Progenitor cell of endocrine pancreas (in vitro differentiated cells): ENCODE measurements at regions not wholly inside any gene's neighbourhood (a gene's known extent, or its start where the extent isn't known, plus 50 kb on each side); places are given as distances from the start of the nearest gene placed in this dataset.
"Not testable (repeated sequence)": the region's sequence is repeated elsewhere in the genome, so short reads cannot be mapped to it uniquely, and the experiment has no call there.

Source experiments
- DNase-seq: peaks from one replicate; pipeline ENCODE4 v3.0.0; 2021; ENCODE audit warnings: low spot score; ENCODE audit not compliant: unreplicated experiment
- H3K27ac Mint-ChIP-seq: 2 replicates; pipeline ENCODE4 v1.8.0; 2021; ENCODE audit warnings: mild to moderate bottlenecking, moderate library complexity, mixed read lengths
- H3K27me3 Mint-ChIP-seq: 2 replicates; pipeline ENCODE4 v1.8.0; 2021; ENCODE audit warnings: mixed read lengths
- H3K36me3 Mint-ChIP-seq: 2 replicates; pipeline ENCODE4 v1.8.0; 2022; ENCODE audit warnings: mixed read lengths; ENCODE audit not compliant: insufficient read depth
- H3K4me1 Mint-ChIP-seq: 2 replicates; pipeline ENCODE4 v1.8.0; 2021; ENCODE audit warnings: low read depth, mixed read lengths
- H3K4me3 Mint-ChIP-seq: 2 replicates; pipeline ENCODE4 v1.8.0; 2021; ENCODE audit warnings: low read depth, mild to moderate bottlenecking, moderate library complexity, mixed read lengths
- H3K9me3 Mint-ChIP-seq: 2 replicates; pipeline ENCODE4 v1.8.0; 2021; ENCODE audit warnings: low read depth, mixed read lengths
- TF ChIP-seq, protein P1 (sequence below): fragments of 200-600 bp; sonication (generic); IDR thresholded peaks from one replicate; pipeline ENCODE4 v1.5.0; 2021; ENCODE audit warnings: antibody characterized with exemption, mild to moderate bottlenecking; ENCODE audit not compliant: unreplicated experiment

DNA sequence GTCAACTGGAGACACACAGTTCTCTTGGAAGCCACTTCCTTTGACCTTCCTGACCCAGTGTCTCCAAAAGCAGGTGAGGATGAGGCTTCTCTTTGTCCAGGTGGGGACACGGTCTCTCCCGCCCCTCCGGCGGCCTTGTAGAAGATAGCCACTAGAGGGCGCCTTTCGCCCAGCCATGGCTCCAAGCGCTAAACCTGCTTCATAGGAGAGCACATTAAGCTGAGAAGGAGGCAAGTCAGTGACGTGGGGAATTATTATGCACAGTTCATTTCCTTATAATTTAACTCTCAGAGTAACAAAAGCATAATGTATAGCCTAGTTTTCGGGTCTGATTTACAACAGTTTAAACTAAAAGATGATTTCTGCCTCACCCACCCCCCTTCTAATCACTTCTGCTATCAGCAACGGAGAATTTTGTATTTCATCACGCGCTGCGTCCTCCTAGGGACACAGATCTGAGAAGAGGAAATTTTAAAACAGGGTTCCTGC is 208.7 kb downstream of the ICOS start:
- Mint-ChIP-seq H3K27me3 (peaks cover 3% of the 10 kb centered on the region), H3K27ac (peak overlapping the region; percentile 26), H3K9me3 (no peaks in the 10 kb centered on the region), H3K4me3 (peak overlapping the region; percentile 77), H3K4me1 (peaks cover 8% of the 10 kb centered on the region), H3K36me3 (no peaks in the 10 kb centered on the region)
- TF ChIP-seq, protein P1, sequence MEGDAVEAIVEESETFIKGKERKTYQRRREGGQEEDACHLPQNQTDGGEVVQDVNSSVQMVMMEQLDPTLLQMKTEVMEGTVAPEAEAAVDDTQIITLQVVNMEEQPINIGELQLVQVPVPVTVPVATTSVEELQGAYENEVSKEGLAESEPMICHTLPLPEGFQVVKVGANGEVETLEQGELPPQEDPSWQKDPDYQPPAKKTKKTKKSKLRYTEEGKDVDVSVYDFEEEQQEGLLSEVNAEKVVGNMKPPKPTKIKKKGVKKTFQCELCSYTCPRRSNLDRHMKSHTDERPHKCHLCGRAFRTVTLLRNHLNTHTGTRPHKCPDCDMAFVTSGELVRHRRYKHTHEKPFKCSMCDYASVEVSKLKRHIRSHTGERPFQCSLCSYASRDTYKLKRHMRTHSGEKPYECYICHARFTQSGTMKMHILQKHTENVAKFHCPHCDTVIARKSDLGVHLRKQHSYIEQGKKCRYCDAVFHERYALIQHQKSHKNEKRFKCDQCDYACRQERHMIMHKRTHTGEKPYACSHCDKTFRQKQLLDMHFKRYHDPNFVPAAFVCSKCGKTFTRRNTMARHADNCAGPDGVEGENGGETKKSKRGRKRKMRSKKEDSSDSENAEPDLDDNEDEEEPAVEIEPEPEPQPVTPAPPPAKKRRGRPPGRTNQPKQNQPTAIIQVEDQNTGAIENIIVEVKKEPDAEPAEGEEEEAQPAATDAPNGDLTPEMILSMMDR, result peak; percentile 99
- DNase-seq, result peak; percentile 76

DNA sequence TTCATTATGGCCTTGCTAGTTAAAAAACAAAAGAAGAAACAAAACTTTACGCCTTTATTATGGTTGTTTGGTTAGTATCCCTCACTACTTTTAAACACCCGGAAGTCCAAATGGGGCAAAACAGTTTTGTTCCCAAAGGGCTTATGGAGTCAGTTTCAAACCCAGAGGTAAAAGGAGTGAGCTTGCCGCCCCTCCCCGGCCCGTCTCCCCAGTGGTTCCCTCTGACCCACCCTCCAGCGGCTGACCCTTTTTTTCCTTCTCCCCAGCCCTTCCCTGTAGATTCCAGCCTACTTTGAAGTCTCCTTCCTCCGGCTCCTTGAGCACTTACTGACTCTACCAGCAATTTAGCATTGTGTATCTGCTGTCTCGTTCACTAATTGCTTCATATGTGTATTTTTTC is 209.2 kb downstream of the ICOS start:
- H3K4me3 Mint-ChIP-seq, result peak overlapping the region; percentile 77
- H3K36me3 Mint-ChIP-seq, result no peaks in the 10 kb centered on the region
- H3K9me3 Mint-ChIP-seq, result no peaks in the 10 kb centered on the region
- TF ChIP-seq, protein P1, result no peak
- peaks cover 5% of the 10 kb centered on the region for H3K27me3 Mint-ChIP-seq
- peak overlapping the region; percentile 15 for H3K27ac Mint-ChIP-seq
- no peak for DNase-seq
- peaks cover 8% of the 10 kb centered on the region for H3K4me1 Mint-ChIP-seq

GRCh38 chr2:204147040-204147439 is 210.5 kb downstream of the ICOS start:
- not testable (repeated sequence) for DNase-seq, H3K27me3 Mint-ChIP-seq, H3K36me3 Mint-ChIP-seq, H3K4me3 Mint-ChIP-seq, H3K27ac Mint-ChIP-seq, H3K9me3 Mint-ChIP-seq, H3K4me1 Mint-ChIP-seq

- H3K27ac Mint-ChIP-seq, result no peak overlapping the region
- peaks cover 8% of the 10 kb centered on the region for H3K4me1 Mint-ChIP-seq
- no peak for DNase-seq
- H3K27me3 Mint-ChIP-seq, result peaks cover 5% of the 10 kb centered on the region
- TF ChIP-seq, protein P1, result no peak
- no peaks in the 10 kb centered on the region for H3K9me3 Mint-ChIP-seq
- H3K36me3 Mint-ChIP-seq, result no peaks in the 10 kb centered on the region
- no peak overlapping the region for H3K4me3 Mint-ChIP-seq
These were observed 214.2 kb downstream of the ICOS start for GRCh38 chr2:204150721-204151120.

DNA sequence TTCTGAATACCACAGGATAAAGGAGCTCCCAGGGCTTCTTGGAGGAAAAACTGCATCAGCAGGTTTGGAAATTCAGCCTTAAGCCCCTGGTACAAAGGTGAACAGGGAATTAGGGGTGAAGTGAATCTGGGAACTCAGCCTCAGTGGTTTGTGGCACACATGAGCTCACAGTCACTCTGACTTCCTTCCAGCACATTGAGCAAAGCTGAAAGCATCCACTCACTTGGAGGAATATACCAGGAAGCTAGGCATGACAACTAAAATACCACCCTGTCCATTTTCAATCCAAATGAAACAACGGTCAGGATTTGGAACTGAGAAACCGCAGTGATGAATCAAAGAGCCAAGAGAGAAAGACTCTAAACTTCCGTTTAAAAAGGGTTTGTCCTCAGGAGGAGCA is 216.1 kb downstream of the ICOS start:
- Mint-ChIP-seq H3K36me3 (no peaks in the 10 kb centered on the region), H3K4me3 (no peak overlapping the region), H3K4me1 (peaks cover 5% of the 10 kb centered on the region), H3K27ac (no peak overlapping the region), H3K9me3 (no peaks in the 10 kb centered on the region), H3K27me3 (peaks cover 5% of the 10 kb centered on the region)
- TF ChIP-seq, protein P1, result no peak
- DNase-seq, result no peak

GRCh38 chr2:204154863-204155262 is 218.3 kb downstream of the ICOS start:
- H3K4me3 Mint-ChIP-seq, result no peak overlapping the region
- TF ChIP-seq, protein P1, result no peak
- peaks cover 5% of the 10 kb centered on the region for H3K4me1 Mint-ChIP-seq
- no peaks in the 10 kb centered on the region for H3K9me3 Mint-ChIP-seq
- H3K27ac Mint-ChIP-seq, result no peak overlapping the region
- peaks cover 5% of the 10 kb centered on the region for H3K27me3 Mint-ChIP-seq
- no peak for DNase-seq
- no peaks in the 10 kb centered on the region for H3K36me3 Mint-ChIP-seq
